GM19035 (cell line): ENCODE measurements at regions not wholly inside any gene's neighbourhood (a gene's known extent, or its start where the extent isn't known, plus 50 kb on each side); places are given as distances from the start of the nearest gene placed in this dataset.

Experiments
- ATAC-seq: cut with Tn5 transposase; IDR thresholded peaks from one replicate; pipeline ENCODE4 v1.9.1; 2021; ENCODE audit not compliant: unreplicated experiment

DNA sequence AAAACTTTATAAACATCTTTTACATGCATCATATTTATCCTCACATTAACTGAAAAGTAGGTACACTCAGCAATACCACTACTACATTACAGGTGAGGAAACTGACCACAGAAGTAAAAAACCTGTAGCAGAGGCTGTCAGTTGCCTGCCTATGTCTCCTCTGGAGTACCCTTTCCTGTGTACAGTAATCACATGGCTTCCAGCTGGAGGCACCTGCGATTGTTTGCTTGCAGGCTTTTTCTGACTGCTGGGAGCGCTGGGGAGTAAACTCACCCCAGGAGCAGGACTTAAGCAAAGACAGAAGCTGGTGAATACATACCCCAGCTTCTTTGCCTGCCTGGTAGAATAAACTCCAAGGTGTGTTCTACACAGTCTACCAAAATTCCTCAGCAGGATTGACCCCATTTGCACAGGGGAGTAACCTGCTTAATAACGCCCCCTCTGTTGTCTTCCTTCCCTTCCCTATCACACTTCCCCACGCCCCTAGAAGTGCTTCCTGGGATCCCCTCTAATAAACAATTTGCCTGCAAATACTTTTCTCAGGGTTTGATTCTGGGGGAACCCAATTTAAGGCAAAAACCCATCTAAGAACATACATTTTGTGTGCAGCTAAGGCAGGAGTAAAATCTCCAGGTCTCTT lies 138.9 kb downstream of the PTH2R start:
- no peak for ATAC-seq

- ATAC-seq: no peak
Observed at GRCh38 chr2:208546107-208546506, 139.5 kb downstream of the PTH2R start.

DNA sequence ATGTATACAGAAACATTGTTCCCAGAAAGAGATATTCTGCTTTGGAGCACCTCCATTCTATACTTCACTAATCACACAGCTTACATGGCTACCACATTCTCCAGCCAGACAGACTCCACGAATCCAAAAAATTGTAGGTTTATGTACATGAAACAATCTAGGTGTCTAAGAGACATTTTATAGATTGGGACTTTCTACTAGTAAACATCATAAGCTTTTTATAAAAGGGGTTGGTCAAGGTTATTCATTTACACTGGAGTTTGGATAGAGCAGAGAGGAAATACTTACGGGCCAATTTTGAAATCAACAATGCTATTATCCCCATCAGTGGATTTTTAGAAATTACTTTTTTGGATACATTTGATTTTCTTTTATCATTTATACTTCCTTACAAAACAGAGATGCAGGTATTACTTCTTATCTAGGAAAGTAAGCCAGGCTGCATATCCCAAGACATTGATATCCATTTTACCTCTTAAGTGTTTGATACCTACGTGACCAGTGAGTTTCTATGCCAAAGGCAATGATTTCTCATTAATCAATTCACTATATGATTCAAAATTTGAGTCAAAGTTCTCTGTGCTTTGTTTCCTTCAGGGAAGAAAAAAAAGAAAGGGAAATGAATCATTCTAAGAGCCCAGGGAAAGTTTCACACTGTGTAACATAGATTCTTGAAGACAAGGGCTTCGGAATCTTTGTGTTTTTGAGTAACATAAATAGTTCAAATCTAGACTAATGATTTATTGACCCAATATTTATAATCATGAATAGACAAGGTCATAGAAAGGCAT lies 140.5 kb downstream of the PTH2R start:
- ATAC-seq: no peak

GRCh38 chr2:208548700-208549099 lies 142.1 kb downstream of the PTH2R start:
- no peak for ATAC-seq

GRCh38 chr2:208549546-208550158 lies 143.1 kb downstream of the PTH2R start:
- no peak for ATAC-seq

GRCh38 chr2:208552943-208553342 lies 146.4 kb downstream of the PTH2R start:
- ATAC-seq: no peak

- ATAC-seq: no peak
Observed at GRCh38 chr2:208556983-208557484, 150.4 kb downstream of the PTH2R start.

DNA sequence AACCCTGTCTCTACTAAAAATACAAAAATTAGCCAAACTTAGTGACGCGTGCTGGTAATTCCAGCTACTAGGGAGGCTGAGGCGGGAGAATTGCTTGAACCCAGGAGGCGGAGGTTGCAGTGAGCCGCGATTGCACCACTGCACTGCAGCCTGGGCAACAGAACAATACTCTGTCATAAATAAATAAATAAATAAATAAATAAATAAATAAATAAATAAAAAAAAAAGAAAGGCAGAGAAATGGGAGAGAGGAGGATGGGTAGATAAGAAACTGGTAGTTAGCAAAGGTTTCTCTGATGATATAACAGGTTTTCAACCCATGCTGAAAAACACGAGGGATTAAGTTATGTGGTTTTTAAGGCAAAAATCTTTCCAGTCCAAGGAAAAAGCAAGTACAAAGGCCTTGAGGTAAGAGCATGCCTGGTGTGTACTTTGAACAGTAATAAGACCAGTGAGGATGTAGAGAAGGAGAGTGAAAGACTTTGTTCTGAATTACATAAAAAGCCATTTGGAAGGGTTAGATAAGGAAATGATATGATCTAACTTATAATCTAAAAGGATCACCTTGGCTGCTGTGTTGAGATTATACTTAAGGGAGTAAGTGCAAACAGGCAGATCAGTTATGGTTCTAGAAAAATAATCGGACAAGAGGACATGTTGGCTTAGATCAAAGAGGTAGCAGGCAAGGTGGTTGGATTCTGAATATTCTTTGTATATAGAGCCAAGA lies 159.3 kb downstream of the PTH2R start:
- no peak for ATAC-seq

DNA sequence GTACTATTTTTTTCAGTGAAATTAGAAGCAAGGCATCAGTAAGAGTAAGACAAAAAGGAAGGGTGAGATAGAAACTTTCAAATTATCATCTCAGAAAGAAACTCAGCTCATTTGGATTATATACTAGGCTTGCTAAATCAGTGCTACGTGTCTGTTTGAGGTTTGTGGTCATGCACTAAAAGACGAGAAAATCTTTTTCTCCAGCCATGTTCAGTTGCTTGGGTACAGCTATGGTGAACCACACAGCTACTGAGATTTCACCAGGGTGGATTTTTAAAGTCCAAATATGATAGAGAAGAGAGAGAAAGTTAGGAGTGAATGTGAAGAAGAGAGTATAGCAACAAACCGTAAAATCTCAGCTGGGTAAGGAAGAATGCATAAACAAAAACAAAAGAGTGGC lies 161.6 kb downstream of the PTH2R start:
- no peak for ATAC-seq

GRCh38 chr2:208570066-208570465 lies 163.5 kb downstream of the PTH2R start:
- no peak for ATAC-seq

- ATAC-seq: no peak
Observed at GRCh38 chr2:208570851-208571763, 164.5 kb downstream of the PTH2R start.

GRCh38 chr2:208571764-208572131 lies 165.2 kb downstream of the PTH2R start:
- no peak for ATAC-seq

- ATAC-seq: no peak
Observed at GRCh38 chr2:208573569-208573968, 167.0 kb downstream of the PTH2R start.

DNA sequence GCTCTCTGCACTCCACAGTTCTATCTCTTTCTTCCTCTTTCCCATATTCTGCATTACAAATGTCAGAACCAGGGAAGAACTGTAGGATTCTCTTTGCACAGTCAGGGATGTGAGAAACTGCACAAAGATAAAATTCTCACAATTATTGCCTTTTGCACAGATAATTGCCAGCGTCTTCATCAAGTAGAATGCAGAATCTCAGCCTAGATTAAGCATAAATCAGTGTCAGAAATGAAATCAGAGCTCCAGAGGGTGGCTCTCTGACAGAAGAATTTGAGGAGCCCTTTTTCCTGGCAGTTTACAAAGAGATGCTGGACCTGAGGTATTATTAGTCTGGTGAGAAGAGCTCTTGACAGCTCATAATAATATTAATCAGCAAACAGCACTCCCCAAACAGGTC lies 173.1 kb downstream of the PTH2R start:
- no peak for ATAC-seq

DNA sequence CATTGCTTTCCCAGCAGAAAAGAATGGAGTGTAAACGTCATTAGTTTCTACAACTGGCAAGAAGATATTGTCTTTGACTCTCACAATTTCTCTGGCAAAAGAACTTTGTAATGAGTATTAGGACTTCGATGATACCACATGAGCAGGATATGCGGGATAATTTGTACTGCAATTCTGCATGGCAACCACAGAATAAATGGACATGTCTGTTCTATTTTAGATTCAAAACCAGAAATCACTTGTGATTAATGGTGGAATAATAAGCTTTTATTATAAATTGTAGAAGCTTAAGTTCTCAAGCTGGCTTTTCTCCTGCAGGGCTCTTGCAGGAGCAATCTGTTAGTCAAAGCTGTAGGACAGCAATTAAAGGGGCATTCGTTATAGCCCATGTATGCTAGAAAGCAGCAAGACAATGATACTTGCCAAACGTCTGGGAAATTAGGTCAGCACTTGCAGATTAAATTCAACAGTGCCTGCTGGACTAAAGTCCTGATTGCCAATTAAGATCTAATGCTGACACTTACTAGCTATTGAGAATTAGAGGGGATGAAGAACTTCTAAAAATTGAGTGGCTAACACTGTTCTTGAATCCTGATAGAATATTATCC lies 177.9 kb downstream of the PTH2R start:
- no peak for ATAC-seq

GRCh38 chr2:208586516-208586915 lies 179.9 kb downstream of the PTH2R start:
- no peak for ATAC-seq

GRCh38 chr2:208594642-208595385 lies 188.2 kb downstream of the PTH2R start:
- no peak for ATAC-seq

DNA sequence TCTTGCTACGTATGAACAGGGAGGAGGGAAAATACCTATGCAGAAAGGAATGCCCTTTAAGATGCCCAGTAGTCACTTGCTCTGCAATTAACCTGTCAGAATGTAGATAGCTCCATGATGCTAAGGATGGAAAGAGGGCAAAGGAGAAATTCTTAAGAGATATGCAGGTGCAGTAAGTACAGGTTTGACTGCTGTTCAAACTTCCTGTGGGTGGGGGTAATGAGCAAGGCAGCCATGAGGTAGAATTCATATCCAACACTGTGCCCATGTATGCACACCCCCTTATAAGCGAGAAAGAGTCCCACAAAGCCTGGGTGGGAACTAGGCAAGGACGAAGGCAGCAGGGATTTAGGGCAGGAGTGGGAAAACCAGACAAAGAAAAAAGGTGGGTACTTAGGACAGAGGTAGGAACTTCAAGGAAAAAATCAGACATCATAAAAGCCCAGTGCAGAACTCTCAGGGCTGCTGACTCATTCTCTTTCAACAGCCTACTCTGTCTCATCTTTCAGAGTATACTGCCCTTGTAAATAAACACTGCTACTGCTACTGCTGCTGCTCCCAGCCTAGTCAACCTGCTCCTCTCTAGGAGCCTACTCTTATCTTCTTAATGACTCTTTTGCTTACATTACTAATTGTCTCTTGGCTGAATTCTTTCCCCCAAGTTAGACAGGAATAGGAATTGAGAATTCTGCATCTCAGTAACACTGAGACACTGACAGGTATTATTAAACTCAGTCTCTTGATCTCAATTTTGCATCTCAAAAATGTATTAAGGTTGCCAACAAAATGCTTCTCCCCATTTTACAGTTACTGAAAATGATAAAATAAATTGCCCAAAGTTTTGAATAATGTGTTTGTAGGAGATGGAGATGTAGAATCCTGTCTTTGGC lies 189.0 kb downstream of the PTH2R start:
- ATAC-seq: no peak
